ENCODE measurements at regions not wholly inside any gene's neighbourhood (a gene's known extent, or its start where the extent isn't known, plus 50 kb on each side); places are given as distances from the start of the nearest gene placed in this dataset.

DNA sequence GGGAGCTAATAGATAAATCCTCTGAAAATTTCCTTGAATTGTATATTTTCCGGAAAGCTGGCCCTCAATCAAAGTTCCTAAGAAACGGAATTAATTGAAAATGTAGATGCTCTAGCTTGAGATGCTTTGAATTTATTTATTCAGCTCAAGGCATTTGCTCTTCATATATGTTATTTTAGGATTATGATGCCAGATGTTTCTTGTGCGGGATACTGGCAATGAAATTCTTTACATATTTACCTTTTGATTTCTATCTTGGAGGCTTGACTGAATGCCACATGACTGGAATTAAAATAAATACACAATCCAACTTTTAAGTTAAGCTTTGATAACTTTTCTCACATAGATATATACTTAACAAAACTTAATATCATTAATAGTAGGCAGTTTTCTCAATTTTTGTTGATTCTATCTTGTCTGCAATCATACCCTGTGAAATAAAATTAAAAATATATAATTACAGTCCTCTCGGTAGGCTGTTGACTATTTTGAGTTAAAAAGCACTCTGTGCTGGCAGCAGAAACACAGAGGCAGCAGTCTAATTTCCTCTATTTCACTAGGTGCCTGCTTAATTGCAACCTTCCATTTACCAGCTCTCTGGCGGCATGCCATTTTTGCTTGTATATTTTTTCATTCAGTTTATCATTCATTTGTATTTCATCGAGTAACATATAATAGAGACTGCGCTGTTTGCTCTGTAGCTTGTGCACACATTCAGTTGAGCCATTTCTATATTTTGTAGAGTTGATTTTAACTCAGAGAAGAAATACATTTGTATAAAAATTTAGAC, 991.5 kb downstream of the ADGRL3 start:
- DNase-seq, result peak; percentile 22
- Histone ChIP-seq H2AFZ (ENCODE audit: low read depth) (no peak overlapping the region), H3K36me3 (replicated peaks in 1 of 2; ENCODE audit: control insufficient read depth in 1 of 2, insufficient read depth in 2 of 2, low read length in 1 of 2) (no peaks in the 10 kb centered on the region), H3F3A (replicated peaks; ENCODE audit: insufficient read depth) (no peaks in the 10 kb centered on the region), H3K27me3 (ENCODE audit: insufficient read depth) (no peaks in the 10 kb centered on the region), H3K4me2 (no peak overlapping the region), H3K9me3 (no peaks in the 10 kb centered on the region), H3K9ac (no peak overlapping the region), H4K20me1 (ENCODE audit: insufficient read depth) (no peaks in the 10 kb centered on the region), H3K27ac (ENCODE audit: low read depth in 2 of 2, low read length in 1 of 2) (peak overlapping the region in 1 of 2 experiments; percentile 82; a peak in 2 of 4 replicates), H3K79me2 (ENCODE audit: insufficient read depth) (no peaks in the 10 kb centered on the region), H3K4me1 (ENCODE audit: control insufficient read depth in 1 of 2, insufficient read depth in 2 of 2, low read depth in 1 of 2, low read length in 1 of 2) (peaks cover 0 to 3% of the 10 kb centered on the region in 2 experiments; a peak in 1 of 4 replicates), H3K4me3 (ENCODE audit: low read depth in 2 of 2, low read length in 1 of 2) (no peak overlapping the region), H3K9me2 (no peaks in the 10 kb centered on the region)
- ChIA-PET POLR2A (no interaction called here), CTCF (interaction anchor here (0.5 to 1.3 kb wide), 4 partner anchors 10 to 488 kb away, joined by 3 to 4 read pairs (median 3); no protein-coding TSS in a partner anchor)
- TF ChIP-seq RCOR1 (IDR thresholded peaks at IDR 0.05; ENCODE audit: low read length) (0 out of 2 replicates have a peak, but pooled peaks have one; percentile 13), RAD21 (IDR thresholded peaks at IDR 0.05; ENCODE audit: low read length) (peak; percentile 18; the same call in 1 of the 2 replicates), TCF12 (IDR thresholded peaks at IDR 0.05) (peak; percentile 21; the same call in 1 of the 2 replicates), EP300 (IDR thresholded peaks at IDR 0.05; ENCODE audit: borderline replicate concordance in 1 of 2, low read depth in 1 of 2, low read length in 1 of 2) (no peak; a peak in 1 of 4 replicates)
- 33% methylated on average over 7 of the region's 7 CpGs for WGBS (ENCODE audit: low lambda C conversion rate)

DNA sequence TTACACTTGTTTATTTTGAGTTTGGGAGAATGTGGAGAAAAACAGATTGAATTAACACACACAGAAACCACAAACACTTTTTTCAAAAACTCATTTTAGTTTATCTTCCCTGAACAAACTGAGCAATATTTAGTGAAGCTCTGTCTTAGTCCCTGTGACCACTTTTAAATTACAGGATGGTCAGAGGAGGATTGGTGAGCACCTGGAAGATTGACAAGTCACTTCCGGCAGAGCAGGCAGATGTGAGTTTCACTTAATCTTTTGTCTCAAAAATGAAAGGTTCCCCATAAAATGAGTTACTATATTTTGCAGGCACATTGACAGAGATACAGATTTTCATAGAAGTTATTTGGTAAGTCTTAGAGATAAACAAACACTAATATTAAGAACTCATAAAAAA, 970.1 kb downstream of the ADGRL3 start:
- no peaks in the 10 kb centered on the region for H3K36me3 ChIP-seq (replicated peaks in 1 of 2; ENCODE audit: control insufficient read depth in 1 of 2, insufficient read depth in 2 of 2, low read length in 1 of 2)
- H3K4me3 ChIP-seq (ENCODE audit: low read depth in 2 of 2, low read length in 1 of 2), result no peak overlapping the region
- no peak overlapping the region for H3K27ac ChIP-seq (ENCODE audit: low read depth in 2 of 2, low read length in 1 of 2)
- no peaks in the 10 kb centered on the region for H3K9me2 ChIP-seq
- no peaks in the 10 kb centered on the region for H3K9me3 ChIP-seq
- H4K20me1 ChIP-seq (ENCODE audit: insufficient read depth), result no peaks in the 10 kb centered on the region
- no peaks in the 10 kb centered on the region for H3K79me2 ChIP-seq (ENCODE audit: insufficient read depth)
- H3K27me3 ChIP-seq (ENCODE audit: insufficient read depth), result no peaks in the 10 kb centered on the region
- H2AFZ ChIP-seq (ENCODE audit: low read depth), result no peak overlapping the region
- ChIA-PET CTCF (interaction anchor here (0.7 to 1.2 kb wide), 2 partner anchors 12 to 157 kb away, joined by 3 to 4 read pairs; no protein-coding TSS in a partner anchor), POLR2A (no interaction called here)
- TF ChIP-seq POLR2AphosphoS5 (IDR thresholded peaks at IDR 0.05; ENCODE audit: low read depth, low read length), result no peak
- no peak for TF ChIP-seq TAF1 (IDR thresholded peaks at IDR 0.05; ENCODE audit: borderline replicate concordance, low read depth, low read length)
- no peak for TF ChIP-seq GATA2 (CRISPR knock-in tag; IDR thresholded peaks at IDR 0.05)
- no peak for TF ChIP-seq NRF1 (IDR thresholded peaks at IDR 0.05; ENCODE audit: low read depth, low read length)
- TF ChIP-seq RCOR1 (IDR thresholded peaks at IDR 0.05; ENCODE audit: low read length), result no peak
- H3K9ac ChIP-seq, result no peak overlapping the region
- no peaks in the 10 kb centered on the region for H3F3A ChIP-seq (replicated peaks; ENCODE audit: insufficient read depth)
- H3K4me2 ChIP-seq, result no peak overlapping the region
- no peak for DNase-seq
- 88% methylated on average over 1 of the region's 1 CpG for WGBS (ENCODE audit: low lambda C conversion rate)
- no peaks in the 10 kb centered on the region for H3K4me1 ChIP-seq (ENCODE audit: control insufficient read depth in 1 of 2, insufficient read depth in 2 of 2, low read depth in 1 of 2, low read length in 1 of 2)

DNA sequence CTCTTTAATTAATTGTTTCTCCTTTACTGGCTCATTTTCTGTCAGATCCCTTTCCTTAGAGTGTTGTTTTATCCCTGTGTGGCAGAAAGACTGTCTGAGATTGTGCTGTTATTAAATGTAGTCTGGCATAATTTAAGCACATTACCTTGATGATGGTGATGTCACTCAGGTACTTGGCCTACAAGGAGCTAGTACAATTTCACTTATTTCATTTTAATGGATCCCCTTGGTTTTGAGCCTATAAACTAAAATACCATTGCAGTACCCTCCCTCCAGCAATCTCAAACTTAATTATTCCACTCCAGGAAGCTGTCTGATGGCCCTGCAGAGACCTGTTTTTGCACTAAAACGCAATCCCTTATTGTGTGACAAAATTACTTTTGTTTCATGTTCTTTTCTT, 968.6 kb downstream of the ADGRL3 start:
- POLR2A ChIA-PET, result no interaction called here

More for the DNA sequence above, 968.6 kb downstream of the ADGRL3 start:
- Histone ChIP-seq H3K4me1 (ENCODE audit: control insufficient read depth in 1 of 2, insufficient read depth in 2 of 2, low read depth in 1 of 2, low read length in 1 of 2) (no peaks in the 10 kb centered on the region), H4K20me1 (ENCODE audit: insufficient read depth) (no peaks in the 10 kb centered on the region), H3K9me3 (no peaks in the 10 kb centered on the region), H2AFZ (ENCODE audit: low read depth) (no peak overlapping the region), H3K9ac (no peak overlapping the region), H3K36me3 (replicated peaks in 1 of 2; ENCODE audit: control insufficient read depth in 1 of 2, insufficient read depth in 2 of 2, low read length in 1 of 2) (no peaks in the 10 kb centered on the region), H3K9me2 (no peaks in the 10 kb centered on the region), H3K27ac (ENCODE audit: low read depth in 2 of 2, low read length in 1 of 2) (no peak overlapping the region), H3K4me3 (ENCODE audit: low read depth in 2 of 2, low read length in 1 of 2) (no peak overlapping the region), H3K79me2 (ENCODE audit: insufficient read depth) (no peaks in the 10 kb centered on the region), H3F3A (replicated peaks; ENCODE audit: insufficient read depth) (no peaks in the 10 kb centered on the region), H3K27me3 (ENCODE audit: insufficient read depth) (no peaks in the 10 kb centered on the region), H3K4me2 (no peak overlapping the region)
- 38% methylated on average over 1 of the region's 1 CpG for WGBS (ENCODE audit: low lambda C conversion rate)
- no peak for DNase-seq
- CTCF ChIA-PET, result no interaction called here
- TF ChIP-seq, protein P1, sequence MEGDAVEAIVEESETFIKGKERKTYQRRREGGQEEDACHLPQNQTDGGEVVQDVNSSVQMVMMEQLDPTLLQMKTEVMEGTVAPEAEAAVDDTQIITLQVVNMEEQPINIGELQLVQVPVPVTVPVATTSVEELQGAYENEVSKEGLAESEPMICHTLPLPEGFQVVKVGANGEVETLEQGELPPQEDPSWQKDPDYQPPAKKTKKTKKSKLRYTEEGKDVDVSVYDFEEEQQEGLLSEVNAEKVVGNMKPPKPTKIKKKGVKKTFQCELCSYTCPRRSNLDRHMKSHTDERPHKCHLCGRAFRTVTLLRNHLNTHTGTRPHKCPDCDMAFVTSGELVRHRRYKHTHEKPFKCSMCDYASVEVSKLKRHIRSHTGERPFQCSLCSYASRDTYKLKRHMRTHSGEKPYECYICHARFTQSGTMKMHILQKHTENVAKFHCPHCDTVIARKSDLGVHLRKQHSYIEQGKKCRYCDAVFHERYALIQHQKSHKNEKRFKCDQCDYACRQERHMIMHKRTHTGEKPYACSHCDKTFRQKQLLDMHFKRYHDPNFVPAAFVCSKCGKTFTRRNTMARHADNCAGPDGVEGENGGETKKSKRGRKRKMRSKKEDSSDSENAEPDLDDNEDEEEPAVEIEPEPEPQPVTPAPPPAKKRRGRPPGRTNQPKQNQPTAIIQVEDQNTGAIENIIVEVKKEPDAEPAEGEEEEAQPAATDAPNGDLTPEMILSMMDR (IDR thresholded peaks at IDR 0.05), result no peak
- no peak for TF ChIP-seq GABPA (IDR thresholded peaks at IDR 0.05; ENCODE audit: low read depth)
